ENCODE measurements at regions not wholly inside any gene's neighbourhood (a gene's known extent, or its start where the extent isn't known, plus 50 kb on each side); places are given as distances from the start of the nearest gene placed in this dataset.

DNA sequence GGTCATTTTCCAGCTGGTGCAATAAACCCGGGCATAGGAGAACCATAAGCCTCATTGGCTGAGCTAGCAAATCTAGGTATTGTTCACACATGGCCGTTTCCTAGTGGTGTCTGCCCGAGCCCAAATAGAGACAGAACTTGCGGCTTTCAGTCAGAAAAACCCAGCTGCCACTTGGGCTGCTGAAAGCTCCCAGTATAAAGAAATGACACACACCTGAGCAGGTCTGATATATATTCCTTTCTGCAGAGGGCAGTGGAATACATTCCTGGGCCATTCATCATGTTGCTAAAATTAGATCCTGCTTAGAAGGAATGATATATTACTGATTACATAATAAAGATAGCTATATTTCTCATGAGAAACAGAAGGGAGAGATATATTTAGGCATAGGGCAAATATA, 83.9 kb upstream of the IRX5 start:
- ATAC-seq (no peak), DNase-seq (no peak)
- intact Hi-C loops (cut with micrococcal nuclease) = no loop called here
- TF ChIP-seq, protein P1, sequence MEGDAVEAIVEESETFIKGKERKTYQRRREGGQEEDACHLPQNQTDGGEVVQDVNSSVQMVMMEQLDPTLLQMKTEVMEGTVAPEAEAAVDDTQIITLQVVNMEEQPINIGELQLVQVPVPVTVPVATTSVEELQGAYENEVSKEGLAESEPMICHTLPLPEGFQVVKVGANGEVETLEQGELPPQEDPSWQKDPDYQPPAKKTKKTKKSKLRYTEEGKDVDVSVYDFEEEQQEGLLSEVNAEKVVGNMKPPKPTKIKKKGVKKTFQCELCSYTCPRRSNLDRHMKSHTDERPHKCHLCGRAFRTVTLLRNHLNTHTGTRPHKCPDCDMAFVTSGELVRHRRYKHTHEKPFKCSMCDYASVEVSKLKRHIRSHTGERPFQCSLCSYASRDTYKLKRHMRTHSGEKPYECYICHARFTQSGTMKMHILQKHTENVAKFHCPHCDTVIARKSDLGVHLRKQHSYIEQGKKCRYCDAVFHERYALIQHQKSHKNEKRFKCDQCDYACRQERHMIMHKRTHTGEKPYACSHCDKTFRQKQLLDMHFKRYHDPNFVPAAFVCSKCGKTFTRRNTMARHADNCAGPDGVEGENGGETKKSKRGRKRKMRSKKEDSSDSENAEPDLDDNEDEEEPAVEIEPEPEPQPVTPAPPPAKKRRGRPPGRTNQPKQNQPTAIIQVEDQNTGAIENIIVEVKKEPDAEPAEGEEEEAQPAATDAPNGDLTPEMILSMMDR (IDR thresholded peaks at IDR 0.05) = no peak
- peaks cover 4% of the 10 kb centered on the region for H3K9me3 Mint-ChIP-seq
- ChIA-PET POLR2A (no interaction called here), CTCF (no interaction called here)
- no peak overlapping the region for H3K27ac Mint-ChIP-seq
- no peak overlapping the region for H3K4me3 Mint-ChIP-seq
- no peaks in the 10 kb centered on the region for H3K36me3 Mint-ChIP-seq (ENCODE audit: low read depth)
- peaks cover 2% of the 10 kb centered on the region for H3K27me3 Mint-ChIP-seq
- no peaks in the 10 kb centered on the region for H3K4me1 Mint-ChIP-seq (ENCODE audit: low read depth)

DNA sequence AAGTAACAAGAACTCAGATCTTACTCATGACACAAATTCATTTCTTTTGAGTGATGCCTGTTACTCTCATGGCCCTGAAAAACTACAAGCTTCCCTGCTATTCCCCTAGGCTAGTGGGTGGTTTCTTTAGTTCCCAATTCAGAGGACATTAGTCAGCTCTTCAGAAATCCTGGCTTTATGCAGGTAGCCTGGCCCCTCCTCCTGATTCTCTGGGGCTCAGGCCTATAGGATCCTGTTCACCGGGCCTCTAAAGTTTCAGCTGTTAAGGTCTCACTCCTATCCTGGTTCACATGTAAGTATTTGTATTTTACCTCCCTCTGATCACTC, 87.3 kb upstream of the IRX5 start:
- DNase-seq = no peak
- Mint-ChIP-seq H3K4me3 (no peak overlapping the region), H3K27me3 (peaks cover 2% of the 10 kb centered on the region), H3K9me3 (peaks cover 4% of the 10 kb centered on the region), H3K4me1 (ENCODE audit: low read depth) (no peaks in the 10 kb centered on the region), H3K27ac (no peak overlapping the region), H3K36me3 (ENCODE audit: low read depth) (no peaks in the 10 kb centered on the region)
- TF ChIP-seq, protein P1 (IDR thresholded peaks at IDR 0.05) = no peak
- no peak for ATAC-seq
- intact Hi-C loops (cut with micrococcal nuclease) = no loop called here
- POLR2A ChIA-PET = no interaction called here
- CTCF ChIA-PET = no interaction called here

GRCh38 chr16:54842743-54843423, 87.8 kb upstream of the IRX5 start:
- no peak for DNase-seq
- TF ChIP-seq, protein P1 (IDR thresholded peaks at IDR 0.05) = no peak
- Mint-ChIP-seq H3K36me3 (ENCODE audit: low read depth) (no peaks in the 10 kb centered on the region), H3K4me1 (ENCODE audit: low read depth) (no peaks in the 10 kb centered on the region), H3K4me3 (no peak overlapping the region), H3K27ac (no peak overlapping the region), H3K9me3 (peaks cover 4% of the 10 kb centered on the region), H3K27me3 (peaks cover 2% of the 10 kb centered on the region)
- POLR2A ChIA-PET = no interaction called here
- CTCF ChIA-PET = no interaction called here
- ATAC-seq = no peak
- intact Hi-C loops (cut with micrococcal nuclease) = no loop called here

- peaks cover 14% of the 10 kb centered on the region for H3K9me3 Mint-ChIP-seq
- H3K4me3 Mint-ChIP-seq = no peak overlapping the region
- H3K4me1 Mint-ChIP-seq (ENCODE audit: low read depth) = no peaks in the 10 kb centered on the region
- H3K27ac Mint-ChIP-seq = no peak overlapping the region
- TF ChIP-seq, protein P1 (IDR thresholded peaks at IDR 0.05) = no peak
- H3K36me3 Mint-ChIP-seq (ENCODE audit: low read depth) = no peaks in the 10 kb centered on the region
- peaks cover 2% of the 10 kb centered on the region for H3K27me3 Mint-ChIP-seq
- no peak for DNase-seq
- intact Hi-C loops (cut with micrococcal nuclease) = no loop called here
- ChIA-PET POLR2A (no interaction called here), CTCF (no interaction called here)
- ATAC-seq = no peak
Observed at GRCh38 chr16:54829691-54830090, 101.0 kb upstream of the IRX5 start.

DNA sequence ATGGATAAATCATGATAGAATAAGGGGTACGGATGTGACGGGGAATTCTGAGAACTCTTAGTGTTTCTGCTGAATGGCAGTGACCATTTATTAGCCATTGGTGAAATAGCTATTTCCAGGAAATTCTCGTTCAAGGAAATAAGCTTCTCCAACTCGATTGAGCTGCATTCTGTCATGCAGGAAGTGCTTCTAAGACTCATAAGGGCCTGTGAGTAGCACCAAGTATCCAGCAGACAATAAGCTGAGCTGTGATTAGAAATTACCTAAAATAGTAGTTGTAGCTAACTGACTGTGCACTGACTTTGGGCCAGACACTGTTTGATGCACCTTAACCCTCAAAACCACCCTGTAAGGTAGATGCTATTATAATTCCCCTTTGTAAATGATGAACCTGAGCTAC, 107.8 kb upstream of the IRX5 start:
- intact Hi-C loops (cut with micrococcal nuclease) = no loop called here
- Mint-ChIP-seq H3K4me3 (no peak overlapping the region), H3K4me1 (ENCODE audit: low read depth) (no peaks in the 10 kb centered on the region), H3K27ac (no peak overlapping the region), H3K9me3 (peaks cover 4% of the 10 kb centered on the region), H3K27me3 (peaks cover 5% of the 10 kb centered on the region), H3K36me3 (ENCODE audit: low read depth) (no peaks in the 10 kb centered on the region)
- TF ChIP-seq, protein P1 (IDR thresholded peaks at IDR 0.05) = no peak
- ATAC-seq (no peak), DNase-seq (no peak)
- POLR2A ChIA-PET = no interaction called here
- CTCF ChIA-PET = no interaction called here
